ENCODE measurements at regions not wholly inside any gene's neighbourhood (a gene's known extent, or its start where the extent isn't known, plus 50 kb on each side); places are given as distances from the start of the nearest gene placed in this dataset.
"Not testable (repeated sequence)": the region's sequence is repeated elsewhere in the genome, so short reads cannot be mapped to it uniquely, and the experiment has no call there.

DNA sequence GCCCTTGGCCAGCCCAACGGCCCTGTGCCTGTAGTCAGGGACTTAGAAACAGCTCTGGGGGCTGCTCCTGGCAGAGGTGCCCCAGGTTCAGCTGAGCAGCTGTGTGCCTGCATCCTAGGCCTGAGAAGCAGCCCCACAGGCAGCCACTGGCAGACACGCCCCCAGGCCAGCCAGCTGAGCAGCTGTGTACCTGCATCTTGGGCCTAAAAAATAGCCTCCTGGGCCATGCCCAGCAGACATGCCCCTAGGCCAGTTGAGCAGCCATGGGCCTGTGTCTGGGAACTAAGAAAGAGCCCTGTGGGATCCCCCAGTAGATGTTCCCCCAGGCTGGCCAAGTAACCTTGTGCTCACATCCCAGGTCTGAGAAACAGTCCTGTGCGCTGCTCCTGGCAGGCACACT is 64.0 kb downstream of the TBR1 start:
- no peak for DNase-seq

DNA sequence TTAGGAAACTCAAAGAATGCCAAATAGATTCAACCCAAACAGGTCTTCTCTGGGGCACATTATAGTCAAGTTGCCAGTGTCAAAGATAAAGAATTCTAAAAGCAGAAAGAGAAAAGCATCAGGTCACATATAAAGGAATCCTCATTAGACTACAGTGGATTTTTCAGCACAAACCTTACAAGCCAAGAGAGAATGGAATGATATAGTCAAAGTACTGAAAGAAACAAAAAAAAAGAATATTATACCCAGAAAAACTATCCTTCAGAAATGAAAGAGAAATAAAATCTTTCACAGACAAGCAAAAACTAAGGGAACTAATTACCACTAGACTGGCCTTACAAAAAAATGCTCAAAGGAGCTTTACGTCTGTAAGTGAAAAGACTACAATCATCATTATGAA is 65.5 kb downstream of the TBR1 start:
- DNase-seq, result no peak

DNA sequence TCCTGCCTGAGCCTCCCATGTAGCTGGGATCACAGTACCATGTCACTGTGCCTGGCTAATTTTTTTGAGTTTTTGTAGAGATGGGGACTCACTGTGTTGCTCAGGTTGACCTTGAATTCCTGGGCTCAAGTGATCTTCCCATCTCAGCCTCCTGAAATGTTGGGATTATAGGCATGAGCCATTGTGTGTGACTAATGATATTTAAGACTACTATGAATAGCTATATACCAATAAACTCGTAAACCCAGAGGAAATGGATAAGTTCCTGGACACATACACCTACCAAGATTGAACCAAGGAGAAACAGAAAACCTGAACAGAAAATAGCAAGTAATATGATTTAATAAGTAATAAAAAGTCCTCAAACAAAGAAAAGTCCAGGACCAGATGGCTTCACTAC is 68.0 kb downstream of the TBR1 start:
- no peak for DNase-seq

DNA sequence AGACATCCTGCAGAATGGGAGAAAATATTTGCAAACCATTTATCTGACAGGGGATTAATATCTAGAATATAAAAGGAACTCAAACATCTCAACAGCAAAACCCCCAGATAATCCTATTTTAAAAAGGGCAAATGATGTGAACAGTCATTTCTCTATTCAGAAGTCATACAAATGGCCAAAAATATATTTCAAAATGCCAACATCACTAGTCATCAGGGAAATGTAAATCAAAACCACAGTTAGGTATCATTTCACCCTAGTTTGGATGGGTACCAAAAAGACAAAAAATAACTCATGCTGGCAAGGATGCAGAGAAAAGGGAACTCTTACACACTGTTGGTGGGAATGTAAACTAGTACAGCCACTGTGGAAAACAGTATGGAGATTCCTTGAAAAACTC is 70.0 kb downstream of the TBR1 start:
- DNase-seq, result no peak

DNA sequence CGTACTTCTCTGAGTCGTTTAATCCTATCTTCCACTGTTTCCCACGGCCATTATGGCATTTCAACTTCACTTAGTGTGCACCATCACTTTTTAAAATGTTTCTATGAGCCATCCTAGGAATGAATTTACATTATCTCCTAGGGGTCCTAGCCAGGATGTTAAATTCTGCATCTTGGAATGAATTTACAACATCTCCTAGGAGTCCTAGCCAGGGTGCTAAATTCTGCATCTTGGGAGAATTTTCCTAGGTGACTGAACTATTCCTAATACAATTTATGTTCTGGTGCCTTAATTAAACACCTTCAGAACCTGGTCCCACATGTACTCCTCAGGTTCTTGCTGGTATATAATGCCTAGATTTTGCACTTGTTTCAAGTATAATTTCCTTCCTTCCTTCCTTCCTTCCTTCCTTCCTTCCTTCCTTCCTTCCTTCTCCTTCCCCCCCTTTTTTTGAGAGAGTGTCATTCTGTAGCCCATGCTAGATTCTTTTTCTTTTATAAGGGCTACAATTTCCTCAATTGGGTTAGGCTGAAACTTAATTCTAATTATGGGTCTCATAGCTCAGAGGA is 72.1 kb downstream of the TBR1 start:
- DNase-seq, result no peak

DNA sequence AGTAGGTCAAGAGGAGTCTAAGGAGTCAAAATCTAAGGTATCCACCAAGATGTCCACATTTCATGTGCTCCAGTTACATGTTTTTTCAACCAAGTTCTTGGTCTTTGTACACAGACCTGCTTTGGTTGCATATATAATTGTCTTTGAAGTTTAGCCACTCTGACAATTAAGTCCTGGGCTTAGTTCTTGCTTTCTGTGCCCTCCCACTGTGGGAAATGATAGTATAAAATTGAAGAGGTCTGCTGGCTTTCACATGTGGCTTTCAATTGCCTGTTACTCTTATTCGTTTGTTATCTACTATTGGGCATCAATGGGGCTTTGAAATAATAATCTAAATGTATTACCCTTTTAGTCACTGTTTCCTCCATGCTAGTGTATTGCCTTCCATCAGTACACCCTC is 72.8 kb downstream of the TBR1 start:
- no peak for DNase-seq

DNA sequence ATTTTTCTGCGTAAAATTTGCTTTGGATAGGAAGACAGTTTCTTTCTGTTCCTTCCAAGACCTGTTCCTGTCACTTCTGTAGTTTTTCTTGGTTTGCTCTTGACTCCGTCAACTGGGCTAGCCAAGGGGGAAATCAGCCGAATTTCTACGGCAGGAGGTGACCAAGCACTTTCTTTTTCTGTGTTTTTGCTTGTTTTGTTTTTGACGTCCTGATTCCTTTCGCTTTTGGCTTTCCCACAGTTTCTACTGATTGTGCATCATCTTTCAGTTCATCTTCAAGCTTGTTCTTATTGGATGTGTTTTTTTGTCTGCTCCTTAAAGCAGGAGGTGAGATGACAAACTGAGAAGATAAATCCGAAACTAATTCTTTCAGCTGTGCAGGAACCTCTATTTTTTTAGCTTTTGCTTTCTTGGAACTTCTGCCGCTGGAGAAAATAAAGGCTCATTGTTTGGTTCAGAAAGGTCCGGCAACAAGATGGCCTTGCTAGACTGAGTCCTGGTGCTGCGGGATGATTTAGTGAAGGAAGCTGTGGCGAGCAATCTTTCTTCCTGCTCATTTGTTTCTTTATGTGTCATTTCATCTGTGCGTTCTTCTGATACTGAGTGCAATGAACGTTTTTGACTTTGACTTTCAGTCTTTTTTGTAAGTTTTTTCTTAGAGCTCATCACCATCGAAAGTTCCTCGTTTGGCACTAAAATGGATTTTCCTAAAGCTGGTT is 85.0 kb downstream of the TBR1 start:
- peak; percentile 42 for DNase-seq

DNA sequence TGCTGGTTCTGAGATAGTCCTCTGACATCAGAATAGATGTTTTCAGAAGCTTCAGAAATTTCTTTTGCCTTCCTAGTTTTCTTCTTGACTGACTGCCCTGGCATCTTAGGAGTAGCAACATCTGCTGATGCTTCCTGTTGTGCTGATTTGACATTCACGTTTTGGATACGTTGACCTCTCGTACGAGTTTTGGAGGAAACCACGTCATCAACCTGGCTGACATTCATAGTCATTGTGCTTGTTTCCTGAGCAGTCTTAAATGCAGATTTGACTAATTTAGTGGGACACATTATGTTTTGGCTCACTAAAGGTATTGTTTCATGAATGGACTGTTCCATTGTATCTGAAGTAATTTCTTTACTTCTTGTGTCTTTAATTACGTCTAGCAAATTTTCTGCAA is 86.2 kb downstream of the TBR1 start:
- not testable (repeated sequence) for DNase-seq

DNA sequence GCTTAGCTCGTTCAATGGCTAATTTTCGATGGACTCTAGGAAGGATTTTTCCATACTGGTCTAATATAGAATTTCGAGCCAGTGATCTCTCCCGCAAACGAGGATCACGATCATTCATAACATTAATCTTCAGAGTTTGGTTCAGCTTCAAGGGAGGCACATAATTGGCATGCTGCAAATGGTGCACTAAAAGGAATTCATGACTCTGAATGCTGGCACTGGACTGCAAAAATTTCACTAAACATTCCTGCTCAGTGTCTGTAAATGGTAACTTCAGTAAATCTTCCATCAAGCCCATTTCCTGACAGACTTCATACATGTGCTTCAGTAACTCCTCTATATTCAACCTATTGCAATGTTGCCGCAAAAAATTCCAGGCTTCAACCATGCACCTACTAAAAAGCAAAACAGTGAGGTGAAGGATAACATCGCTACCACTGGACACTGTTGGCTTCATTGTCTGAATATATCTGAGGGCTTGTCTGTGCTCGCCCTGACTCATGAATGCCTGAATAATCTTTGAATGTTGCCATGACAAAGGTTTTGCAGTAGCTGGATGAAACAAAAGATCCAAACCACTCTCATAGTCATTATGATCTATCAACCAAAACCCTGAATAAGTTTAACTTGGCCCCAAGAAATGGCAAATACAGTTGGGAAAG is 88.7 kb downstream of the TBR1 start:
- not testable (repeated sequence) for DNase-seq

DNA sequence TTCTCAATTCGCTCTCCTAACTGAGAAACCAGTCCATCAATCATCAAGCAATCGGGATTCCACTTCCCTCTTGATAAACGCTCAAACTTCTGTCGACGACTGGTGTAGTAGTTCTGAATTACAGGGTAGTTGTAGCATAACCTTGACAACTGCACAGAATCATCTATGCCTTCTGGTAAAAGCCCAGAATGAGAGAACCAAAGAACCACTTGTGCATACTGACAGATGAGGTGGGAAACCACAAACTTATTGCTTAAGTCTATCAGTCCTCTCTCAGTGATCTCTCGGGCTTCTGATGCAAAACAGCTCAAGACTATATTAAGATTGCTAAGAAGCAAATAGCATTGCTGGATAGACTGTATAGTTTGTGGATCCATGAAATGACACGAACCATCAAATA is 89.4 kb downstream of the TBR1 start:
- DNase-seq, result not testable (repeated sequence)

DNA sequence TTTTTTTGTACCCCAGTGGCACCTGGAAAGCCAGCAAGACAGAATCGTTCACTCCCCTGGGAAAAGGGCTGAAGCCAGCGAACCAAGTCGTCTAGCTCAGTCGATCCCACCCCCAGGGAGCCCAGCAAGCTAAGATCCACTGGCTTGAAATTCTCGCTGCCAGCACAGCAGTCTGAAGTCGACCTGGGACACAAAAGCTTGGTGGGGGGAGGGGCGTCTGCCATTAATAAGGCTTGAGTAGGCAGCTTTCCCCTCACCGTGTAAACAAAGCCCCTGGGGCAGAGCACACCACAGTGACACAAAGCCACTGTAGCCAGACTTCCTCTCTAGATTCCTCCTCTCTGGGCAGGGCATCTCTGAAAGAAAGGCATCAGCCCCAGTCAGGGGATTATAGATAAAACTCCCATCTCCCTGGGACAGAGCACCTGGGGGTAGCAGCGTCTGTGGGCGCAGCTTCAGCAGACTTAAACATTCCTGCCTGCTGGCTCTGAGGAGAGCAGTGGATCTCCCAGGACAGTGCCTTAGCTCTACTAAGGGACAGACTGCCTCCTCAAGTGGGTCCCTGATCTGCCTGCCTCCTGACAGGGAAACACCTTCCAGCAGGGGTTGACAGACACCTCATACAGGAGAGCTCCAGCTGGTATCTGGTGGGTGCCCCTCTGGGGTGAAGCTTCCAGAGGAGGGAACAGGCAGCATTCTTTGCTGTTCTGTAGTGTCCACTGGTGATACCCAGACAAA is 97.4 kb downstream of the TBR1 start:
- not testable (repeated sequence) for DNase-seq

DNA sequence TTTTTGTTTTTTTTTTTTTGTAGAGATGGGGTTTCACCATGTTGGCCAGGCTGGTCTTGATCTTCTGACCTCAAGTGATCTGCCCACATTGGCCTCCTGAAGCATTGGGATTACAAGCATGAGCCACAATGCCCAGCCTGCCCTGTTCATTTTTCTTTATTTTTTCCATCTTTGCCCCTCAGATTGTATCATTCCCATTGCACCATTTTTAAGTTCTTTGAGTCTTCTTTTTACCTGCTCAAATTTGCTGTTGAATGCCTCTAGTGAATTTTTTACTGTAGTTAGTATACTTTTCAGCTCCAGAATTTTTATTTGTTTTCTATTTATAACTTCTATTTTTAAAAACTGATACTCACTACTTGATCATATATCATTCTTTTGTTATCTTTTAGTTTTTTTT is 101.4 kb upstream of the SLC4A10 start:
- no peak for DNase-seq

DNA sequence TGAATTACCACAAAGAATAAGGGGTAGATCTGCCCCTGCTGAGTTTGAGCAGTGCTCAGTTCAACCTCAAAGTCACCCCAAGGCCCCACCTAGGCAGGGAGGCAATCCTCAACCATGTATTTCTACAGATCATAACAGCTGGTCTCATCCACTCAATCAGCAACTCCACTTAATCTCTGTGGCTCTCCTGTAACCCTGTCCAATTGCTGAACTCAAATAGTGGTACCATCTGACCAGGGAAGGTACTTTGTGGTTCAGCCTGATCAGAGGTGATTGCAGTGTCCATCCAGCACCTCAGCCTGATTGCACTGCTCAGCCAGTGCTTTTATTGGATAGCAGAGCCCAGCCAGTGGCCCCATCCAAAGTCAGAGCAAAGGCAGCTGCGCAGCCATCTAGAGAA is 91.0 kb upstream of the SLC4A10 start:
- no peak for DNase-seq

DNA sequence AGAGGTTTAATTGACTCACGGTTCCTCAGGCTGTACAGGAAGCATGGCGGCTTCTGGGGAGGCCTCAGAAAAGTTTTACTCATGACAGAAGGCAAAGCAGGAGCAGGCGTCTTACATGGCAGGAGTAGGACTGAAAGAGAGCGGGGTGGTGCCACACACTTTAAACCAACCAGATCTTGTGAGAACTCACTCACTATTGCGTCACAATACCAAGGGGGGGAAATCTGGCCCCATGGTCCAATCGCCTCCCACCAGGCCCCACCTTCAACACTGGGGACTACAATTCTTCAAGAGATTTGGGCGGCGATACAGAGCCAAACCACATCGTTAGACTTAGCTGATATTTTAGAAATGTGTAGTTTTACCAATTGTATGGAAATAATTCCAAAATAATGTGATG is 77.6 kb upstream of the SLC4A10 start:
- no peak for DNase-seq

DNA sequence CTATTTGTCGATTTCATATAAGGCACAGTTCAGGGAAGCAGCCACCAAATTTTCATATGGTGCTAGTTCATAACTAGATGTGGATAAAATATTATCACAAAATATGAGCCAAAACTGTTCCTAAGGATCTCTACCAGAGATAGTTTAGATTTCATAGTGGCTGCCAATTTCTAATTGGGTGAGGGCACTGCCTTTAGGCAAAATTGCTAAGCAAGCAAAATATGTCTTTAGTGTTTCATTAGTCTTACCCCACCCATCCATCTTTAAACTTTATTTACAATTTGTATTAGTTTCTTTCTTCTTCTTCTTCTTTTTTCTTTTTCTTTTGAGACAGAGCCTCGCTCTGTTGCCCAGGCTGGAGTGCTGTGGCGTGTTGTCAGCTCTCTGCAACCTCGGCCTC is 77.1 kb upstream of the SLC4A10 start:
- no peak for DNase-seq

DNA sequence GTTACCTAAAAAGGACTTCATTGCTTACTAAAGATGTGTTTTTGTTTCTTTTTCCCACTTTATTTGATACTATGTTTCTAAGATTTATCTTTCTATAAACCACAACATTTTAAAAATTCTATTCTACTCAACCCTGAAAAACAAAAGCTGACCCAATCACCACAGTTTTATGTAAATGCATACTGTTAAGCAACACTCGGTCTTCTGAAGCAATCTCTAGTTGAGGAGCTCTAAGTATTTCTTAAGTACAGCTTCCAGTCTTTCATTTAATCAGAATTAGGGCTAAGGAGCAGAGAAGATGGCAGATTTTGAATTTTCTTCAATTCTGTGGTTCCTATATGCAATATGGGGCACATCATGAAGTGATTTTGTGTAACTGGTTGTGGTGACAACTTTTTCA is 72.2 kb upstream of the SLC4A10 start:
- no peak for DNase-seq

DNA sequence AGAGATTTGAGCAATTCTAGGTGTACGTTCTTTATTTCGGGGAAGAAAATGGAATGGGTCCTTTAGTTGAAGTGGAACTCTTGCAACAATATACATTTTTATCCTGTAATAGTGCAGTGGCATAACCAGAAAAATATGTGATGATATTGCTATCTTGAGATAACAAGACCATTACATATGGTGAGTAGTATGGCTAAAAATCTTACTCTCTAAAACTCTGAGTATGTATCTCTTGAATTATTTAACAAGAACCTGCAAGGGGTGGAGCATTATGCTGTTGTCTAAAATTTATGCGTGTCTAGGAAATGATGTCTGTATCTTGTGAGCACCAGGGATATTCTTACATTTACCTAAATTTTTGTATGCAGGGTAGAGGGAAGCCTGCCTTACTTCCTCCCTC is 68.4 kb upstream of the SLC4A10 start:
- DNase-seq, result no peak

DNA sequence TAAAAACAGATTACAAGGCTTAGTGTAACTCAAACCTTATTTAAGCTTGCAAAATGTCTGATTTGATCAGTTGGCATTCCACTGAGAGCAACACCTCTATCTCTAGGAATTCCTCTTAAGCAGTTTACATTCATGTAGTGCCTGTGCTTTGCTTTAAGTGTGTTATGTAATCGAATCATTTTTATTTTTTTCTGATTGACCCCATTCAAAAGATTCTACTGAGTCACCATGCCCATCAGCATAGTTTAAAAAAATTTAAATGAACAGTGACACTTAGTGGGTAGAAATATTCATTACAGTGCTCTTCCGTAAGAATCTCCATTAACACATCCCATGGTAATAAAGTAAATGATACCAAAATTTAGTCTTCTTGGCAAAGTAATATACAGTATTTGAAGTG is 67.8 kb upstream of the SLC4A10 start:
- DNase-seq, result peak; percentile 3

DNA sequence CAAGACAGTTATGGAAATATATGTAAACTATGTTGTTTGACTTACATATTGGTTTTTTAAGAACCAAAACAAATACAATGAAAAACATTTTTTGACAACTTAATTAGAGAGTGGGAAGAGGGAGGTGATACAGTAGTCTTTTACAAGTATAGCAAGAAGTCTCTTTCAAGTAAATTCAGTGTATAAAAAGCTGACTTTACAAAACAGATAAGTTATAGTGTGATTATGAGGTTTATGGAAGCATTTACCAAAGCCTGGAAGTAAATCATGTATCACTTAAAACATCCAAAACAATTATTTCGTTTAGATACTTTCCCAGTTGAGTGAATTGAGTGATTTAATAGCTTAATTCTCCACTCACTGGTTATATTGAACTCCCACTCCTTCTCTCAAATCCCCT is 66.7 kb upstream of the SLC4A10 start:
- DNase-seq, result no peak

DNA sequence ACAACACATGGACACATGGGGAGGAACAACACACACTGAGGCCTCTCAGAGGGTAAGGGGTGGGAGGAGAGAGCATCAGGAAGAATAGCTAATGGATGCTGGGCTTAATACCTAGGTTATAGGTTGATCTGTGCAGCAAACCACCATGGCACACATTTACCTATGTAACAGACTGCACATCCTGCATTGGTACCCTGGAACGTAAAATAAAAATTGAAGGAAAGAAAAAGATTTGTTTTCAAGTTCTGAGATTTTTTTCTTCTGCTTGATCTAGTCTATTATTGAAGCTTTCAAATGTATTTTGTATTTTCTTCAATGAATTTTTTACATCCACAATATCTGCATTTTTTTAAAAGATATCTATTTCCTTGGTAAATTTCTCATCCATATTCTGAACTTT is 59.3 kb upstream of the SLC4A10 start:
- DNase-seq, result no peak

DNA sequence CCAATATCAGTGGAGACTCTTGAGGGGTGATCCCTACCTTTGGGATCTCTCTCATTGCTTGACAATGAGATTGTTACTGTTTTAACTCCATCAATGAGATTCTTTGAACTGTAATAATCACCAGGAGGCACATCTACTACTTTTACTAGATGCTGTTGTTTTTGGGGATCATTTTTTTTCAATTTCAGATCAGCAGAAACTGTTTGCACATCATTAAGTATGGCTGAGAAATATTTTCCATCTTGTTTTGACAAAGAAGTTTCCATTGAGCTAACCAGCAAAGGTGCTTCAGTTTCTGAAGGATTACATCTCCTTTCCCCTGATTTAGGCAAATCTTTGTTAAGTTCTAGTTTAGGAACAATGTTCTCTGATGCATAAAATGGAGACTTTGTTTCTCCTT is 54.8 kb upstream of the SLC4A10 start:
- no peak for DNase-seq

DNA sequence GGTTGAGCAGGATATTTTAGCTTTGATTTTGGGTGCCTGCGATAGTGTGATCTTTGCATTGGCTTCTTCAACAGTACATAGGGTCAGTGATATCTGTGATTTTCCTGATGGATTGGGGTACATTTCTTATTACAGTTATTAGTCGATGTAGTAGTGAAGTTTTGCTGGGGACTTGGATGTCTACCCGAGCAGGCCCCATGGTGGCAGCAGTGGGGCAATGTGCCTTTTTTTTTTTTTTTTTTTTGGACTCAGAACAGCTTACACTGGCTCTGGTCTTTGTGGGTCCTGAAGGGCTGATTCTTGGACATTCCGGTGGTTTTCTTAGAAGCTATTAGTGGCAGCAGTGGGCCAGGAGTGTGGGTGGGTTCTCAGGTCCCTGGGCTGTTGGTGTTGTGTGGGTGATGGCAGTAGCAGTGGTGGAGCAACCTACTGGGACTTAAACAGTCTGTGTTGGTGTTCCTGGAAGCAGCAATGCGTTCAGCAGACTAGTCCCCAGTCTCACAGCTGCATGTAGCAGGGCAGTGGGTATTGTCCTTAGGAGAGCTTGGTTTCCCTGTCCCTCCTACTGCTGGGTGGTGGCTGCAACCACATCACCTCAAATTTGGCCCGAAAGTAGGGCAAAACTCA is 53.7 kb upstream of the SLC4A10 start:
- DNase-seq, result no peak

DNA sequence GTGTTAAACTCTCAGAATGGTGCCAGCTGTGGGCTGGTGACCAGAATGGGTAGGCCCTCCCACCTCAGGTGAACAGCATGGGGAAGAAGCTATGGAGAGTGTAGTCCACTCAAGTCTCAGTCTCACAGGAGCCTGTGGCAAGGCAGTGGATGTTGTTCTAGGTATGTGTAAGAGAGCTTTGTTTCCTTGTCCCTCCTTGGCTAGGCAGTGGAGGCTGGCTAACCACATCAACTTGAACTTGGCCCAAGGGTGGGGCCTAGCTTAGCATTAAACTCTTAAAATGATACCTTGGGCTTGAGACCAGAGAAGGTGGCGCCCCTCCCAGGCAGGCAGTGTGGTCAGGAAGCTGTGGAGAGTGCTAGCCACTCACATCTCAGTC is 53.2 kb upstream of the SLC4A10 start:
- no peak for DNase-seq
